ENCODE measurements at regions not wholly inside any gene's neighbourhood (a gene's known extent, or its start where the extent isn't known, plus 50 kb on each side); places are given as distances from the start of the nearest gene placed in this dataset.

DNA sequence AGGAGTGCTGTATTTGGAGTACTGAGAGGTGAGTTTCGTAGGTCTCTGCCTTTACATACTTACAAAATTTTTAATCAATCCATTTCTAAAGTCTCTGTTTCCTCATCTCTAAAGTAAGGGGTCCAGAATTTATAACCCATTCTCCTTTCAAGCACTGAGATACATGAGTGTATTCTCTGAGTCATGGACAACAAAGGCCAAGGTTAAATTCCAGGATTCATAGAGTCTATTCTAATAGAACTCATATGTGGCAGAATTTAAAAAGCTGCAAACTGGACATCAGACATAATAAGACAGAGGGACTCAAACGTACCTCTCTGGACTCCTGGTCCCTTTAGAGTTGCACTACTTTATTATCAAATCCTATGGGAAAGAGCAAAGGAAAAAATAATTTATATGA, 112.5 kb upstream of the SLIT3 start:
- TF ChIP-seq, protein P1, sequence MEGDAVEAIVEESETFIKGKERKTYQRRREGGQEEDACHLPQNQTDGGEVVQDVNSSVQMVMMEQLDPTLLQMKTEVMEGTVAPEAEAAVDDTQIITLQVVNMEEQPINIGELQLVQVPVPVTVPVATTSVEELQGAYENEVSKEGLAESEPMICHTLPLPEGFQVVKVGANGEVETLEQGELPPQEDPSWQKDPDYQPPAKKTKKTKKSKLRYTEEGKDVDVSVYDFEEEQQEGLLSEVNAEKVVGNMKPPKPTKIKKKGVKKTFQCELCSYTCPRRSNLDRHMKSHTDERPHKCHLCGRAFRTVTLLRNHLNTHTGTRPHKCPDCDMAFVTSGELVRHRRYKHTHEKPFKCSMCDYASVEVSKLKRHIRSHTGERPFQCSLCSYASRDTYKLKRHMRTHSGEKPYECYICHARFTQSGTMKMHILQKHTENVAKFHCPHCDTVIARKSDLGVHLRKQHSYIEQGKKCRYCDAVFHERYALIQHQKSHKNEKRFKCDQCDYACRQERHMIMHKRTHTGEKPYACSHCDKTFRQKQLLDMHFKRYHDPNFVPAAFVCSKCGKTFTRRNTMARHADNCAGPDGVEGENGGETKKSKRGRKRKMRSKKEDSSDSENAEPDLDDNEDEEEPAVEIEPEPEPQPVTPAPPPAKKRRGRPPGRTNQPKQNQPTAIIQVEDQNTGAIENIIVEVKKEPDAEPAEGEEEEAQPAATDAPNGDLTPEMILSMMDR (IDR thresholded peaks at IDR 0.05; ENCODE audit: borderline replicate concordance, extremely low read depth, low read length, poor library complexity, severe bottlenecking), result no peak
- no peak for TF ChIP-seq EZH2 (IDR thresholded peaks at IDR 0.05; ENCODE audit: borderline replicate concordance, low read depth, low read length, severe bottlenecking)
